SU-DHL-6 (cell line): ENCODE measurements at regions not wholly inside any gene's neighbourhood (a gene's known extent, or its start where the extent isn't known, plus 50 kb on each side); places are given as distances from the start of the nearest gene placed in this dataset.

Experiments used
- CTCF ChIP-seq: fragments of 200-600 bp; sonication (generic); IDR thresholded peaks from one replicate; pipeline ENCODE4 v1.5.1; 2017; ENCODE audit warnings: antibody characterized with exemption, mild to moderate bottlenecking, low read length, moderate library complexity; ENCODE audit not compliant: insufficient read depth, poor library complexity, severe bottlenecking
- EZH2phosphoT487 ChIP-seq: fragments of 200-600 bp; sonication (generic), shearing (Covaris generic); conservative IDR thresholded peaks from 2 replicates; pipeline ENCODE4 v1.6.1; 2018; ENCODE audit warnings: mild to moderate bottlenecking, antibody characterized with exemption, low read length, moderate library complexity, mixed read lengths

GRCh38 chr6:33947916-33948594 lies 144.3 kb upstream of the MLN start:
- TF ChIP-seq CTCF (no peak), EZH2phosphoT487 (no peak)
